Right lobe of liver (tissue), 6 donors: ENCODE measurements at regions not wholly inside any gene's neighbourhood (a gene's known extent, or its start where the extent isn't known, plus 50 kb on each side); places are given as distances from the start of the nearest gene placed in this dataset.

ENCODE experiments used
- ATAC-seq, 4 donors: fragments of 200-7000 bp; cut with Tn5 transposase; one replicate each; pipeline ENCODE4 v1.9.1; 2020; ENCODE audit warnings: mild to moderate bottlenecking in 4 of 4, moderate library complexity in 4 of 4
- DNase-seq, 3 donors: peaks; one replicate each; pipeline ENCODE4 v3.0.0-alpha.2; 2020
- H3K27ac ChIP-seq, 3 donors: fragments of 200-600 bp; one replicate each; pipeline ENCODE4 v1.8.0; 2022
- H3K27me3 ChIP-seq, 2 donors: fragments of 200-600 bp; one replicate each; pipeline ENCODE4 v1.8.0; 2022
- H3K36me3 ChIP-seq, 4 donors: fragments of 200-600 bp; sonication (generic) in 1 of 4; one replicate each; pipeline versions ENCODE4 v1.5.1 to v1.8.0; 2017 to 2022; ENCODE audit warnings: control low read depth in 1 of 4
- H3K4me1 ChIP-seq, 4 donors: fragments of 200-600 bp; sonication (generic) in 1 of 4; one replicate each; pipeline versions ENCODE4 v1.5.1 to v1.8.0; 2017 to 2022; ENCODE audit warnings: control low read depth in 1 of 4
- H3K4me3 ChIP-seq, 3 donors: fragments of 200-600 bp; one replicate each; pipeline ENCODE4 v1.8.0; 2022
- H3K9me3 ChIP-seq, 4 donors: fragments of 200-600 bp; sonication (generic) in 1 of 4; one replicate each; pipeline versions ENCODE4 v1.5.1 to v1.8.0; 2017 to 2022; ENCODE audit warnings: control low read depth in 1 of 4
- CTCF ChIP-seq, 4 donors: fragments of 200-600 bp in 3 of 4; fragments of 450-650 bp in 1 of 4; IDR thresholded peaks; one replicate each; pipeline versions ENCODE4 v1.5.1 to v1.8.0; 2016 to 2022; ENCODE audit warnings: antibody characterized with exemption in 4 of 4, mild to moderate bottlenecking in 2 of 4
- POLR2A ChIP-seq: fragments of 450-650 bp; IDR thresholded peaks from one replicate; pipeline ENCODE4 v1.6.1; 2017; ENCODE audit warnings: antibody characterized with exemption, mild to moderate bottlenecking
- WGBS: methylation state at CpG from one replicate; pipeline ENCODE4 v1.1.6; 2018; ENCODE audit warnings: low coverage, low lambda C conversion rate; ENCODE audit not compliant: insufficient coverage; ENCODE audit errors: missing lambda C conversion rate; 5-methylcytosine and 5-hydroxymethylcytosine counted together
- intact Hi-C, 2 donors: fragments of 100-400 bp; cut with DNase I; formaldehyde crosslinking; loops; one replicate each; pipeline versions ENCODE4 v1.11.2 to v1.14.1; 2022
- donor health status: DM: no; HTN: yes; CAD: no.
- donor health status: DM: no; HTN: no; CAD: no.
- donor health status: DM: no; HTN: no; CAD: no.
- donor health status: DM: no; HTN: yes; CAD: no.
- donor health status: DM: no; HTN: yes; CAD: no.

- DNase-seq = peak in 1 of 3 donors; percentile 30
- intact Hi-C loops = no loop called here
- H3K4me3 ChIP-seq = no peak overlapping the region
- H3K27me3 ChIP-seq = no peaks in the 10 kb centered on the region
- H3K27ac ChIP-seq = no peak overlapping the region
- H3K9me3 ChIP-seq = no peaks in the 10 kb centered on the region
- H3K36me3 ChIP-seq = no peaks in the 10 kb centered on the region
- TF ChIP-seq CTCF (IDR thresholded peaks at IDR 0.05) (no peak), POLR2A (no peak)
- no peak for ATAC-seq
- 47% methylated on average over 7 of the region's 31 CpGs for WGBS
- no peaks in the 10 kb centered on the region for H3K4me1 ChIP-seq
Observed at GRCh38 chr18:78766651-78767533, 212.7 kb upstream of the SALL3 start.

DNA sequence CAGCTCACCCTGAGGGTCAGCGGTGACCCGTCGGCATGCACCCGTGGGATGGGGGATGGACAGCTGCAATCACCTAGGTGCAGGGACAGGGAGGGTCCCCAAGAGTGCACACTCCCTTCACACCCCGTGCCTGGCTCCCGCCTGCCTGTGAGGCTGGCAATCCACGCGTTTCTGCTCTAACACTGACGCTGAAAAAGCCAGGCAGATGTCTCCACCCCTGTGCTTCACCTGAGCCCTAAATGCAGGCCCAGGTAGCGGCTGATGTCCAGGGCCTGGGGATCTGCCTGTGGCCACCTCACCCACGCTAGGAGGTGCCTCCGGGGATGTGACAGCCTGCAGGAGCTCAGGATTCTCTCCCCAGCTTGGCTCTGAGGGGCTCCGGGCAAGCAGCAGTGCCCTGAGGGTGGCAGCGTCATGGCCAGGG, 212.0 kb upstream of the SALL3 start:
- no peaks in the 10 kb centered on the region for H3K36me3 ChIP-seq
- DNase-seq (peak in 1 of 3 donors; percentile 25), ATAC-seq (no peak)
- no peak for TF ChIP-seq CTCF (IDR thresholded peaks at IDR 0.05)
- no peak for TF ChIP-seq POLR2A
- no peaks in the 10 kb centered on the region for H3K27me3 ChIP-seq
- H3K4me3 ChIP-seq = no peak overlapping the region
- WGBS = no CpG with 5 or more reads among the region's 14 CpGs
- no peaks in the 10 kb centered on the region for H3K9me3 ChIP-seq
- intact Hi-C loops = no loop called here
- H3K4me1 ChIP-seq = no peaks in the 10 kb centered on the region
- no peak overlapping the region for H3K27ac ChIP-seq

DNA sequence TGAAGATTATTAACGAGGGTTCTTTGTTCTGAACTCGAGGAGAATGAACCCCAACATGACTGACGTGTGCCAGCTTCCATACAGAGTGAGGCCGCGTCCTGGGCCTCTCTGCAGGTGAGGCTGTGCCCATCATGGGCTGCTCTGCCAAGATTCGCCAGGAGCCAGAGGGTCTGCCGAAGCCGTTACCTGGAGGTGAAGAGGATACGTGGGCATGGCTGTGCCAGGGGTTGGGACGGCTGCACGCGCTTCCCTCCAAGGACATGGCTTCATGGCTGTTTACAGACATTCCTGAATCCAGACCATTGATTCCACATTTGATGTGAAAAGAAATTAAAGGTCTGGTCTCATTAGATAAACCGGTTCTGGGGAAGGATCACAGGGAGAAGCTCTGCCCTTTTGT, 211.4 kb upstream of the SALL3 start:
- TF ChIP-seq CTCF (IDR thresholded peaks at IDR 0.05) (no peak), POLR2A (no peak)
- no peak overlapping the region for H3K4me3 ChIP-seq
- H3K27me3 ChIP-seq = no peaks in the 10 kb centered on the region
- 74% methylated on average over 7 of the region's 13 CpGs for WGBS
- no peak for ATAC-seq
- H3K9me3 ChIP-seq = no peaks in the 10 kb centered on the region
- DNase-seq = peak in 1 of 3 donors; percentile 35
- H3K27ac ChIP-seq = no peak overlapping the region
- H3K36me3 ChIP-seq = no peaks in the 10 kb centered on the region
- intact Hi-C loops = no loop called here
- no peaks in the 10 kb centered on the region for H3K4me1 ChIP-seq

GRCh38 chr18:78768656-78769501, 210.7 kb upstream of the SALL3 start:
- ATAC-seq (no peak), DNase-seq (no peak)
- WGBS = 21% methylated on average over 22 of the region's 25 CpGs
- H3K4me1 ChIP-seq = no peaks in the 10 kb centered on the region
- no peak for TF ChIP-seq CTCF (IDR thresholded peaks at IDR 0.05)
- intact Hi-C loops = no loop called here
- no peaks in the 10 kb centered on the region for H3K27me3 ChIP-seq
- no peaks in the 10 kb centered on the region for H3K36me3 ChIP-seq
- no peak overlapping the region for H3K4me3 ChIP-seq
- H3K27ac ChIP-seq = no peak overlapping the region
- no peaks in the 10 kb centered on the region for H3K9me3 ChIP-seq
